Right lobe of liver (tissue), 6 donors: ENCODE measurements at regions not wholly inside any gene's neighbourhood (a gene's known extent, or its start where the extent isn't known, plus 50 kb on each side); places are given as distances from the start of the nearest gene placed in this dataset.
"Not testable (repeated sequence)": the region's sequence is repeated elsewhere in the genome, so short reads cannot be mapped to it uniquely, and the experiment has no call there.

Experiments used
- ATAC-seq, 4 donors: fragments of 200-7000 bp; cut with Tn5 transposase; one replicate each; pipeline ENCODE4 v1.9.1; 2020; ENCODE audit warnings: mild to moderate bottlenecking in 4 of 4, moderate library complexity in 4 of 4
- DNase-seq, 3 donors: peaks; one replicate each; pipeline ENCODE4 v3.0.0-alpha.2; 2020
- H3K27ac ChIP-seq, 3 donors: fragments of 200-600 bp; one replicate each; pipeline ENCODE4 v1.8.0; 2022
- H3K27me3 ChIP-seq, 2 donors: fragments of 200-600 bp; one replicate each; pipeline ENCODE4 v1.8.0; 2022
- H3K36me3 ChIP-seq, 4 donors: fragments of 200-600 bp; sonication (generic) in 1 of 4; one replicate each; pipeline versions ENCODE4 v1.5.1 to v1.8.0; 2017 to 2022; ENCODE audit warnings: control low read depth in 1 of 4
- H3K4me1 ChIP-seq, 4 donors: fragments of 200-600 bp; sonication (generic) in 1 of 4; one replicate each; pipeline versions ENCODE4 v1.5.1 to v1.8.0; 2017 to 2022; ENCODE audit warnings: control low read depth in 1 of 4
- H3K4me3 ChIP-seq, 3 donors: fragments of 200-600 bp; one replicate each; pipeline ENCODE4 v1.8.0; 2022
- H3K9me3 ChIP-seq, 4 donors: fragments of 200-600 bp; sonication (generic) in 1 of 4; one replicate each; pipeline versions ENCODE4 v1.5.1 to v1.8.0; 2017 to 2022; ENCODE audit warnings: control low read depth in 1 of 4
- CTCF ChIP-seq, 4 donors: fragments of 200-600 bp in 3 of 4; fragments of 450-650 bp in 1 of 4; IDR thresholded peaks; one replicate each; pipeline versions ENCODE4 v1.5.1 to v1.8.0; 2016 to 2022; ENCODE audit warnings: antibody characterized with exemption in 4 of 4, mild to moderate bottlenecking in 2 of 4
- POLR2A ChIP-seq: fragments of 450-650 bp; IDR thresholded peaks from one replicate; pipeline ENCODE4 v1.6.1; 2017; ENCODE audit warnings: antibody characterized with exemption, mild to moderate bottlenecking
- WGBS: methylation state at CpG from one replicate; pipeline ENCODE4 v1.1.6; 2018; ENCODE audit warnings: low coverage, low lambda C conversion rate; ENCODE audit not compliant: insufficient coverage; ENCODE audit errors: missing lambda C conversion rate; 5-methylcytosine and 5-hydroxymethylcytosine counted together
- intact Hi-C, 2 donors: fragments of 100-400 bp; cut with DNase I; formaldehyde crosslinking; loops; one replicate each; pipeline versions ENCODE4 v1.11.2 to v1.14.1; 2022
- donor health status: DM: no; HTN: yes; CAD: no.
- donor health status: DM: no; HTN: no; CAD: no.
- donor health status: DM: no; HTN: no; CAD: no.
- donor health status: DM: no; HTN: yes; CAD: no.
- donor health status: DM: no; HTN: yes; CAD: no.

GRCh38 chr4:87920478-87920877, 55.0 kb upstream of the SPP1 start:
- WGBS = 89% methylated on average over 2 of the region's 2 CpGs
- no peaks in the 10 kb centered on the region for H3K4me1 ChIP-seq
- DNase-seq (no peak), ATAC-seq (no peak)
- intact Hi-C loops = no loop called here
- H3K27ac ChIP-seq = no peak overlapping the region
- no peaks in the 10 kb centered on the region for H3K9me3 ChIP-seq
- no peaks in the 10 kb centered on the region for H3K36me3 ChIP-seq
- no peak overlapping the region for H3K4me3 ChIP-seq
- TF ChIP-seq POLR2A (no peak), CTCF (IDR thresholded peaks at IDR 0.05) (no peak)
- H3K27me3 ChIP-seq = no peaks in the 10 kb centered on the region

- ATAC-seq, H3K27ac ChIP-seq, H3K9me3 ChIP-seq, H3K4me3 ChIP-seq, intact Hi-C loops, H3K27me3 ChIP-seq, H3K36me3 ChIP-seq, H3K4me1 ChIP-seq, DNase-seq: not testable (repeated sequence)
- WGBS = 83% methylated on average over 13 of the region's 16 CpGs
Observed at GRCh38 chr4:87921626-87922479, 53.7 kb upstream of the SPP1 start.

DNA sequence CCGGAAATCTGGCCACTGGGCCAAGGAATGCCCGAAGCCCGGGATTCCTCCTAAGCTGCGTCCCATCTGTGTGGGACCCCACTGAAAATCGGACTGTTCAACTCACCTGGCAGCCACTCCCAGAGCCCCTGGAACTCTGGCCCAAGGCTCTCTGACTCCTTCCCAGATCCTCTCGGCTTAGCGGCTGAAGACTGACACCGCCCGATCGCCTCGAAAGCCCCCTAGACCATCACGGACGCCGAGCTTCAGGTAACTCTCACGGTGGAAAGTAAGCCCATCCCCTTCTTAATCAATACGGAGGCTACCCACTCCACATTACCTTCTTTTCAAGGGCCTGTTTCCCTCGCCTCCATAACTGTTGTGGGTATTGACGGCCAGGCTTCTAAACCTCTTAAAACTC, 51.4 kb upstream of the SPP1 start:
- ATAC-seq, H3K36me3 ChIP-seq, intact Hi-C loops, H3K4me3 ChIP-seq, H3K4me1 ChIP-seq, H3K27me3 ChIP-seq, DNase-seq, H3K9me3 ChIP-seq, H3K27ac ChIP-seq: not testable (repeated sequence)
- WGBS = 89% methylated on average over 10 of the region's 18 CpGs
